HG03135 (cell line): ENCODE measurements at regions not wholly inside any gene's neighbourhood (a gene's known extent, or its start where the extent isn't known, plus 50 kb on each side); places are given as distances from the start of the nearest gene placed in this dataset.

Experiments used
- ATAC-seq: cut with Tn5 transposase; IDR thresholded peaks from one replicate; pipeline ENCODE4 v1.9.1; 2021; ENCODE audit warnings: mild to moderate bottlenecking, moderate library complexity; ENCODE audit not compliant: unreplicated experiment

- ATAC-seq: no peak
These were observed 261.2 kb upstream of the ANKRD55 start for GRCh38 chr5:56494300-56494731.

GRCh38 chr5:56493766-56494165 lies 260.6 kb upstream of the ANKRD55 start:
- ATAC-seq: no peak

DNA sequence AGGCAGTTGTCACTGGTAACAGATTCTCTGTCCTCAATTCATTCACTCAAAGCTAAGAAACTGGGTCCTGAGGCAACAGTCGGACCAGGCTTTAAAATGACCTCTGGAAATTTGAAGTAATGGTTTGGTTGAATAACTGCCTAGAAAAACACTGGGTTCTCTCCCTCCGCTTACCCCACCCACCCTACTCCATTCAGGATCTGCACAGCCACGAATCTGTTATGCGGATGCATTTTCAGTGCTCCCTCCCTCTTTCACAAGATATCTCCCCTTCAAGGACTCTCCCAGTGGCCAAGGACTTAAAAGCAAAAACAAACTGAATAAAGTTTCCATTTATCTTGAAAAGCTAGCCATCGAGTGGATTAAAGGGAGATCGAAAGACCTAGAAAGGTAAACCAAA lies 260.2 kb upstream of the ANKRD55 start:
- no peak for ATAC-seq

DNA sequence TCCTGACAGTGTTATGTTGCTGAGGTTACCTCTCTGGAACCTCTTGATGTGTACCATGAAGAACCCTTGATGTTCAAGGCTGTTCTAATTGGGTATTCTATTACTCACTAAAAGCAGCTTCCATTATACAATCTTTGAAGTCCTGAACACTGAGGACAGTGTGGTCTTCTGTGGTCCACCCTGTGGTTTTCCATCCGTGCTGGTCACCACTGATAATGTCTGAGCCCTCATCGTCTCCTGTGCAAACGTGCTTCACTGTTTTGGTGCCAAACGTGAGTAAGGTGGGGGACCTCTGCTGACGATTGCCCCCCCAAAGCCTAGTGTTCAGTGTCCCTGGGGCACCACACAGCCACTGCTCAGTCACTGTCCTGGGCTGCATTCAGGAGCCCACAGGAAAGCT lies 259.7 kb upstream of the ANKRD55 start:
- no peak for ATAC-seq

DNA sequence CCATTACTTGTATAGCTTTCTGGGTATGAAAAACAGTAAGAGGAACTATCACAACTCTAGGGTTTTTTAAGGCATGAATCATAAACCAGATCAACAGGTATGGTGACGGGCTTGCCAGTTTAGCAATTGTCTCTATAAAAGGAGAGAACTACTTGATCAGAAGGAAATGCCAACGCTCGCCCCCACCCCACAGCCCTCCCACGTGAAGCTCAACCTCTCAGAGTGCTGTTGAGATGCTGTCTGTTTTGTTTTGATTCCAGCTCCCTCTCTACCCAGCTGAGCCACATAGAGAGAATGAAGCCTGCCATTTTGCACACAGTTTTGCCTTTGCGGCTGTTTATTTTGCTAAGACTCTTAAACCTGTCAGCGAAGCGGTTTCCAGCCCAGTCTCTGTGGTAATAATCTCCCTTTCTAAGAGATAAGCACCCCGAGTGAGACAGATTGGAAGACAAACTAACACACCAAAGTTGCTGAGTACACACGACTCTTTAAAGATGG lies 257.9 kb upstream of the ANKRD55 start:
- no peak for ATAC-seq

DNA sequence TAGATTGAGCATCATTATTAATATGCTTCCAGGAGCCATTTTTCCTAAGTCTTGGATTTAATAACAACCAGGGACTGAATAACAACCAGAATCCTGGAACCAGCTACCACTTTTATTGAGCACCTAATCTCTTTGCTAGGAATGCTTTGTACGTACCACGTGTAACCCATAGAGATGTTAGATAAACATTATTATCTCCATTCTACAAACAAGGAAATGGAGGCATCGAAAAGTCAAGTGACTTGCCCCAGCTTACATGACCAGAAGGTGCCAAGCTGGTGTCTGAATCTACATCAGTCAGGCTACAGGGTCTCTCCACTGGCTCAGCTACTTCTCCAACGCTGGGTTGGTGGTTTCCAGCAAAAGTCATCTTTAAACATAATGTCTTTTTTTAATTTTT lies 256.1 kb upstream of the ANKRD55 start:
- no peak for ATAC-seq

GRCh38 chr5:56487528-56488115 lies 254.5 kb upstream of the ANKRD55 start:
- no peak for ATAC-seq

DNA sequence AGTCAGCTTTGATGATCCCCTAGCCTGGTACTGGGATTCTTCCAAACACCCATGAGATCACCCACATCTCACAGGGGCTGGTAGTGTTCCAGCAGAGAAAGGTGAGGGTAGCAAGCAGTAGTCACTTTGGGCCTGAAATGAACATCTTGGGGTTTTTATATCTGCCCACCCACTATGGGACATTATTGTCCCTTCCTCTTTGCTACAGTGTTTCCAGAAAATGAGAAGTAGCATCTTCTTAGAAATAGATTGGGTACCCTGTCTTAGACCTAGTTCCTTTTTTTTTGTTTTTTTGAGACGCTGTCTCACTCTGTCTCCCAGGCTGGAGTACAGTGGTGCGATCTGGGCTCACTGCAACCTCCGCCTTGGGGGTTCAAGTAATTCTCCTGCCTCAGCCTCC lies 249.2 kb upstream of the ANKRD55 start:
- ATAC-seq: no peak

DNA sequence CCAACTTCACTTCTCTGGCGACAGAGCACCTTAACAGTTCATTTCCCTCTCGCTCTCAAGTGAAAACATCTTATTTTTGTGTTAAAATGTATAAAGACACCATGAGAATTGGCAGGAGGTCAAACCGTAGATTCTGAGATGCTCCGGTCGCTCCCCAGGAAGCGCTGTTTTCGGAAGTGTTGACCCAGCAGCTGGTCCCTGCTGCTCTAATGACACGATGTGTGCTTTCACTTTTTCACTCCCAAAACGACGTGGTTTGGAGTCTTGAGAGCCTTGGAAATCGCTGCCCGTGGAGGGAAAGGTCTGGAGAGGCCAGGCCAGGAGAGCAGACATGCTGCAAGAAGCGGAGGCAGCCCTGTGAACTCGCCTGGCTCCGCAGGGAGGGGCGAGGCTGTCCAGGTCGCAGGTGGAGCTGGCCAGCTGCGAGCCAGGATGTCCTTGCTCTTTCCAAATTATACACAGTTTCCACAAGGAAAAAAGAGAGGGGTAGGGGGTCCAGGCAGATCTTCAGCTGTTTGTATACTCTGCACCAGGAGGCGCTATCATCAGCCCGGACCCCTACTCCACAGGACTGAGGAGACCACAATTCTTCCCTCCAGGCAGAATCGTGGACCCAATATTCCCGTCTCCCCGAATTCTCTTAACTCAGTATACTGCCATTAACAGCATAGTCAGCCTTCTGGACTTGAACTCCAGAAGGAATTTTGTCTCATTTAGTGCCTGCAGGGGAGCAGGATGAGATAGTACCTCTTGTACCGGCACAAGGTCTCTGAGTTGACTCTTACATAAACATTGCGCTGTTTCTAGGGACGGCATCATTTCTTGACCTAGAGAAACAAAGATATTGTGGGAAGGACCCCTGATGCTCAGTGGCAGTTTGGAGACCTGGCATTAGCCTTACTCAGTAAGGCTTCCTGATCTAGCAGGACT lies 248.6 kb upstream of the ANKRD55 start:
- ATAC-seq: no peak

DNA sequence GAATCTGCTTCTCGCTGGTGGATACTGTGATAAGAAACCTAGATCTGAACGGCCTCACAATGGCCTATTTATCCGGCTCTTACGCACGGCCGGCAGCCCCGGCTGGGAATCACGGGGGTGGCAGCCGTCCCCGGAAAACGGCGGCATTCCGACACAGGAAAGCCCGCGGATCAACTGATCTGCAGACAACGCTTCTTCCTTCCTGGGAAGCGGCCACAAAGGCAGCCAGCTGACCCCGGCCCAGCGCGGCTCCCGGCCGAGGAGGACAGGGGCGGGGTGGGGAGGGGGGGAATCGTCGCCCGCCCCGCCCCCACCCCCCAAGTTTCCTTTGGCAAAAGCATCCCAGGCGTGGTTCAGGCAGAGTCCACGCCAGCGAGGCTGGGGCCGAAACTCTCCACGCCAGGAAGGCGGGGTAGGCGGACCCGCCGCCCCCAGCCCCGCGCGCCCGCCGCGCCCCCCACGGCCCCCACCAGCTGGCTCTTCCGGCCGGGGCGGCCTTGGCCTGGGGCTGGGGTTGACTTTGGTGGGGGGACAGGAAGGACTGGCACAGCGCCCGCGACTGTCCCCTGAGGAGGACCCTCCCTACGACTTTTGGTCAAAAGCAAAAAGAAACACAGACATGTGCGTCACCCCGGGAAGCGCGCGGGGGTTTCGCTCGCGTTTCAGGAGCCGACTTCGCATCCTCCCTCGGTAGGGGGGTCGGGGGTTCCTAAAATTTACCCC lies 247.7 kb upstream of the ANKRD55 start:
- ATAC-seq: no peak

GRCh38 chr5:56480078-56480704 lies 247.1 kb upstream of the ANKRD55 start:
- no peak for ATAC-seq

- ATAC-seq: no peak
These were observed 246.6 kb upstream of the ANKRD55 start for GRCh38 chr5:56479696-56480077.

DNA sequence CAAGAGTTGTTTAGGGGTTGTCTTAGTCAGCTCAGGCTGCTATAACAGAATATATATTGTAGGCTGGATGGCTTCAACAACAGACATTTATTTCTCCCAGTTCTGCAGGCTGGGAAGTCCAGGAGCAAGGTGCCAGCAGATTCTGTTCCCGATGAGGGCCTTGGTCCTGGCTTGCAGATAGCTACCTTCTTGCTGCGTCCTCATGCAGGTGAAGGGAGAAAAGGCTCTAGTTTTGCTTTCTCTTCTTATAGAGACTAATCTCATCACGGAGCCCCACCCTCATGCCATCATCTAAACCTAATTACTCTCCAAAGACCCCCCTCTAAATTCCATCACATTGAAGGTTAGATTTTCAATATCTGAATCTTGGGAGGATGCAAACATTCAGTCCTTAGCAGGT lies 246.0 kb upstream of the ANKRD55 start:
- no peak for ATAC-seq

GRCh38 chr5:56478062-56478461 lies 244.9 kb upstream of the ANKRD55 start:
- no peak for ATAC-seq

DNA sequence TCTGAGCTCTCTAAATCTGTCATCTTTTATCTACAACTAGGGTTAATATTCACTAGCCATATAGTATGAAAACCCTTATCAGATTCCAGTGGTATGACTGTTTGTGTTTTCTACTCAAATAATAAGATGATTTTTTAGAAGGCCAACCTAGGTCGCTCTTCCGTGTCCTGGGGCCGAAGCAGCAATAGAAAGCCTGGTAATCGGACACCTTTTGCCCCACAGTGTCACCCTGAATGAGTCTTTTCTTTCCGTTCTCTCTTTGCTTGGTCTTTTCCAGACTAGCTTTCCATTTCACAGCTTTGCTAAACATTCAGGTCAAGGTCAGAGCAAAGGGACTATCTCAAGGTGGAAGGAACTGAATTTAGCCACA lies 243.3 kb upstream of the ANKRD55 start:
- no peak for ATAC-seq

- ATAC-seq: no peak
These were observed 242.8 kb upstream of the ANKRD55 start for GRCh38 chr5:56475689-56476486.

DNA sequence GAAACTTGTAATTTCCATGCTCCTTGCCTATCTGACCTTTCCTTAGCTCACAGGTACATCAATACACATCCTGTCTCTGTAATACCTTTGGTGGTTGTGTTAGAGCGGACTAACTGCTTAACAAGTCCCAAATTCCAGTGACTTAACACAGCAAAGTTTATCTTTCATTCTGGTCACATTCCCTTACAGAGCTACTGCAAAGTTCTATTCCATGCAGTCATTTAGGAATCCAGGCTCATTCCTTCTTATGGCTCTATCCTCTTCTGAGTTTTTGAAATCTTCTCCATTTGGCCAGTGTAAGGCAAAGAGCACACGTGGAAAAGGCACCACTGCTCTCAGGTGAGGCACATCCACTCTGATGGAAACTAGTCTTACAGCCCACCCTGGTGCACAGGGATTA lies 238.6 kb upstream of the ANKRD55 start:
- ATAC-seq: no peak

DNA sequence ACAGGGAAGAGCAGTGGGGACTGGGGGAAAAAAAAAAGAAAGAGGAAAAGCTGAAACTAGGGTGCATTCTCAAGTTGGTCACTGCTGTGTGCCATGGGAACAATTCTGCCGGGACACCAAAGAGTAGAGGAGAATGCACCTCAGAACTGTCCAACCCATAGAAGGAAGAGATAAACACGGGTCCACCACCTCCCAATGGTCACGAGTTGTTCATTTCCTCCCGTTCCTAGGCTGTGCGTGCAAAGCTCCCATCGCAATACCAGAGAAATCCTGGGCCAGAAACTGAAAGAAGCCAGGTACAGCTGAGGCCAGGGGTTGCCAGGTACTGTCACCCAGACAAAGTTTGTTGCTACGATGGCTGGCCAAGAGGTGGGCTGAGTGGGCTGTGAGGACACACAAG lies 236.9 kb upstream of the ANKRD55 start:
- no peak for ATAC-seq

DNA sequence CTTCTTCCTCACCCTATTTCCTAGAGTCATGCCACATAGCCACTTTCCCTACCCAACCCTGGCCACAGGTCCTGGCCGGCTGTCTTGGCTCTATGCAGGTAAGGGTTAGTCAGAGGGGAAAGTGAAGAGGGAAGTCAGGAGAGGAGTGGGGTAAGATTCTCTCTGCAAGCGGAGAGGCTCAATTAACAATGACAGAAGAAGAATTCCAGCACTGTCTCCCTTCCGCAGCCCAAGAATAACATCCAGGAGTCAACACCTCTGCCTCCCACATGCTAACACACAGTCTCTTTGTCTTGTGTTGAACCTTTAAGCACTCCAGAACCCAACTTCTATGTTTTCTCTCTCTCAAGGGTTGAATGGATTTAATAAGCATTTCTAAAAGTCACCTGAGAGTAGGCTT lies 235.1 kb upstream of the ANKRD55 start:
- ATAC-seq: no peak

DNA sequence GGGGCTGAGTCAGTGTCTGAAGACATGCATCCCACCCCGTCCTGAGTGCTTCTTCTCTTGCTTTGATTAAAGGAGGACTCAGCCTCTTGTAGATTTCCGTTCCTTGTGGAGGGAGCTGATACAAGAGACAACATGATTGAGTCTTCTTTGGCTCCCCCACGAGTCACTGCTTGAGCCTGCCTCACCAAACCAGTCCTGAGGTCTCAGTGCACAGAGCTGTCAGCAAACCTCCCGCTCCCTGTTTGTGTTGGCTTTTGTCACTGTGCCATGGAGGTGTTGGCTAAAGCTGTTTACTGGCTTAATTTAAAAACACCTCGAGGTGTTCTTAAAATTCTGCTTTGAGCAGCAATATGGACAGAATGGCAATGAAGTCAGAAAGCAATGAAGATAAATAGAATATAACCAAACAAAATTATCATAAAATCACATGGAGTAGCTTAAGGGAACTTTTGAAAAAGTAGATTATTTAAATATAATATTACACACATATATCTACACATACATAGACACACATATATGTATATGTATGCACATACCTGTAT lies 234.1 kb upstream of the ANKRD55 start:
- ATAC-seq: no peak
